HepG2 (cell line): ENCODE measurements at regions not wholly inside any gene's neighbourhood (a gene's known extent, or its start where the extent isn't known, plus 50 kb on each side); places are given as distances from the start of the nearest gene placed in this dataset.

Experiments used
- ATAC-seq: fragments of 200-7000 bp; cut with Tn5 transposase; 3 replicates; pipeline ENCODE4 v1.9.1; 2020; ENCODE audit warnings: mild to moderate bottlenecking, moderate library complexity
- BruUV-seq: library from RNA; stranded (reverse); fragments of 400-500 nt; replicated peaks from 2 replicates; lab custom pipeline; 2021; lab: Mats Ljungman, UMichigan
- CTCF ChIA-PET: fragments of 300-600 bp; formaldehyde crosslinking; extraction: SDS; loops from one replicate; lab custom pipeline; 2021; ENCODE audit warnings: low total read pairs, inconsistent platforms, low intra/inter-chr PET ratio; lab: Yijun Ruan, JAX
- POLR2A ChIA-PET: fragments of 350-600 bp; sonication (Branson Sonifier 250); formaldehyde crosslinking; loops from one replicate; lab custom pipeline; 2020; ENCODE audit warnings: antibody characterized with exemption, inconsistent platforms; lab: Yijun Ruan, JAX
- DNase-seq: peaks from one replicate; pipeline ENCODE4 v3.0.0-alpha.2; 2015; ENCODE audit warnings: low spot score
- FAIRE-seq: peaks from 3 replicates; lab custom pipeline; 2011; peaks lifted over from hg19 to GRCh38; lab: Jason Lieb, UNC
- H2AFZ ChIP-seq: one replicate; pipeline ENCODE4 v1.6.1; 2011; ENCODE audit warnings: low read length, inconsistent platforms
- H3K27ac ChIP-seq: fragments of 300-600 bp; 3 replicates; pipeline ENCODE4 v1.8.0; 2011; ENCODE audit warnings: mixed run types, mild to moderate bottlenecking, mixed read lengths, low read length, inconsistent platforms; ENCODE audit not compliant: insufficient read depth; ENCODE audit errors: extremely low read length
- H3K27me3 ChIP-seq, 2 experiments: fragments of 200-600 bp in 1 of 2; 2 replicates in 1 of 2; 3 replicates in 1 of 2; pipeline versions ENCODE4 v1.6.0 to v1.8.0; 2011; ENCODE audit warnings: low read length in 2 of 2, mild to moderate bottlenecking in 2 of 2, moderate library complexity in 2 of 2, inconsistent platforms in 1 of 2; ENCODE audit not compliant: insufficient read depth in 2 of 2, control insufficient read depth in 1 of 2
- H3K36me3 ChIP-seq, 2 experiments: fragments of 200-600 bp in 1 of 2; replicated peaks in 1 of 2; 2 replicates in 1 of 2; 3 replicates in 1 of 2; pipeline versions ENCODE4 v1.5.1 to v1.8.0; 2011; ENCODE audit warnings: low read length in 2 of 2, inconsistent platforms in 1 of 2; ENCODE audit not compliant: insufficient read depth in 2 of 2, control insufficient read depth in 1 of 2
- H3K4me1 ChIP-seq: 2 replicates; pipeline ENCODE4 v1.5.1; 2012; ENCODE audit warnings: low read length, inconsistent platforms; ENCODE audit not compliant: insufficient read depth
- H3K4me2 ChIP-seq: 2 replicates; pipeline ENCODE4 v1.6.0; 2011; ENCODE audit warnings: low read depth, low read length, inconsistent platforms
- H3K4me3 ChIP-seq, 3 experiments: fragments of 200-600 bp in 1 of 3; sonication (generic), shearing (Covaris generic) in 1 of 3; replicated peaks in 1 of 3; 2 replicates each; pipeline ENCODE4 v1.5.1; 2011 to 2016; ENCODE audit warnings: low read length in 3 of 3, inconsistent platforms in 2 of 3, low read depth in 2 of 3, mild to moderate bottlenecking in 2 of 3, control low read depth in 1 of 3, mixed read lengths in 1 of 3; ENCODE audit not compliant: insufficient read depth in 1 of 3
- H3K79me2 ChIP-seq: one replicate; pipeline ENCODE4 v1.6.1; 2011; ENCODE audit warnings: low read length, inconsistent platforms; ENCODE audit not compliant: insufficient read depth
- H3K9ac ChIP-seq: 2 replicates; pipeline ENCODE4 v1.6.0; 2011; ENCODE audit warnings: mild to moderate bottlenecking, low read depth, low read length, inconsistent platforms; ENCODE audit not compliant: insufficient read depth
- H3K9me3 ChIP-seq: 2 replicates; pipeline ENCODE4 v1.5.1; 2012; ENCODE audit warnings: mild to moderate bottlenecking, low read length
- H4K20me1 ChIP-seq: 2 replicates; pipeline ENCODE4 v1.6.0; 2011; ENCODE audit warnings: inconsistent platforms, mild to moderate bottlenecking, low read length, moderate library complexity; ENCODE audit not compliant: insufficient read depth
- CEBPG ChIP-seq: IDR thresholded peaks from 2 replicates; pipeline ENCODE4 v1.6.1; 2016
- HNRNPUL1 ChIP-seq: fragments of 200-400 bp; formaldehyde crosslinking; IDR thresholded peaks from 2 replicates; pipeline ENCODE4 v1.6.1; 2017; ENCODE audit warnings: low read depth, mild to moderate bottlenecking, low read length, moderate library complexity
- PAF1 ChIP-seq: IDR thresholded peaks from 2 replicates; pipeline ENCODE4 v1.6.1; 2016; ENCODE audit warnings: missing genetic modification reagents, missing compliant biosample characterization
- ZNF282 ChIP-seq: fragments of 450-650 bp; IDR thresholded peaks from 2 replicates; pipeline ENCODE4 v1.6.1; 2018; ENCODE audit not compliant: partially characterized antibody
- ZNF720 ChIP-seq: sonication (generic); formaldehyde crosslinking; IDR thresholded peaks from 2 replicates; pipeline ENCODE4 v1.4.0; 2020; ENCODE audit warnings: missing genetic modification reagents
- WGBS: methylation state at CpG from one replicate; pipeline ENCODE4 v1.1.6; 2017; ENCODE audit warnings: low lambda C conversion rate; 5-methylcytosine and 5-hydroxymethylcytosine counted together
- in situ Hi-C: cut with HindIII; loops from 2 replicates; pipeline ENCODE4 v1.10.0; 2017; ENCODE audit warnings: low pct_unique_long_range_greater_than_20kb; ENCODE audit not compliant: extremely low pct_ligation_motif_present
- intact Hi-C: fragments of 100-400 bp; cut with micrococcal nuclease; formaldehyde crosslinking; loops from one replicate; pipeline ENCODE4 v1.10.0; 2022; ENCODE audit not compliant: unreplicated experiment
- TF ChIP-seq, protein P1 (sequence below): sonication (generic); formaldehyde crosslinking; IDR thresholded peaks from 2 replicates; pipeline ENCODE4 v1.9.0; 2021; ENCODE audit warnings: missing genetic modification reagents, mild to moderate bottlenecking, borderline replicate concordance
- TF ChIP-seq, protein P2 (sequence below): sonication (generic); formaldehyde crosslinking; IDR thresholded peaks from 2 replicates; pipeline ENCODE4 v1.8.0; 2023; ENCODE audit warnings: mild to moderate bottlenecking, missing genetic modification reagents
- TF ChIP-seq, protein P3 (sequence below): sonication (generic); formaldehyde crosslinking; IDR thresholded peaks from 2 replicates; pipeline ENCODE4 v1.8.0; 2022; ENCODE audit warnings: missing genetic modification reagents, mild to moderate bottlenecking, inconsistent platforms, borderline replicate concordance

DNA sequence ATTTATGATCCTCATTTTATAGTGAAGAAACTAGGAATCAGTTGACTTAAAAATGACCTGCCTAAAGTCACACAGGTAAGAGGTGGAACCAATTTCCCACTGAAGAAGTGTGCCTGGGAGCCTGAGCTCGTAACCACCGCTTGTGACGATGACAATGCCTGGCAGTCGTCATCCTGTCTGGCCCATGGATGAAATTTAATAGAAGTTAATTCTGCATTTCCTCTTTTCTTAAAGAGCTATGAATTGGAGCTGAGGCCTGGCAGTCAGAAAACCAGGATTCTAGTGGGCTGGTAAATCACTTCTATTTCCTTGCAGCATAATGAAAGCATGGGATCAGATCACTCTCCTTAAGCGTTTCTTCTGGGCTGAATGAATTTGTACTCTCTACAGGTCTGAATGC is 200.0 kb upstream of the SGK1 start:
- ChIA-PET CTCF (no interaction called here), POLR2A (no interaction called here)
- H4K20me1 ChIP-seq, result no peaks in the 10 kb centered on the region
- 83% methylated on average over 5 of the region's 5 CpGs for WGBS
- ATAC-seq (no peak), DNase-seq (no peak), FAIRE-seq (no peak)
- H3K27me3 ChIP-seq, result peaks cover 0 to 4% of the 10 kb centered on the region in 2 experiments; a peak in 1 of 5 replicates
- no peak overlapping the region for H3K27ac ChIP-seq
- H3K79me2 ChIP-seq, result no peaks in the 10 kb centered on the region
- intact Hi-C loops, result loop anchor here (1.0 kb wide), 1 partner anchor 12 kb away; no protein-coding TSS in a partner anchor
- H3K4me1 ChIP-seq, result peaks cover 13% of the 10 kb centered on the region
- in situ Hi-C loops, result no loop called here
- no peaks in the 10 kb centered on the region for H3K9me3 ChIP-seq
- no TSS peak for BruUV-seq
- TF ChIP-seq CEBPG (CRISPR knock-in tag) (no peak), ZNF720 (CRISPR knock-in tag) (no peak), HNRNPUL1 (no peak), PAF1 (CRISPR knock-in tag) (no peak), ZNF282 (no peak)
- TF ChIP-seq, protein P1, sequence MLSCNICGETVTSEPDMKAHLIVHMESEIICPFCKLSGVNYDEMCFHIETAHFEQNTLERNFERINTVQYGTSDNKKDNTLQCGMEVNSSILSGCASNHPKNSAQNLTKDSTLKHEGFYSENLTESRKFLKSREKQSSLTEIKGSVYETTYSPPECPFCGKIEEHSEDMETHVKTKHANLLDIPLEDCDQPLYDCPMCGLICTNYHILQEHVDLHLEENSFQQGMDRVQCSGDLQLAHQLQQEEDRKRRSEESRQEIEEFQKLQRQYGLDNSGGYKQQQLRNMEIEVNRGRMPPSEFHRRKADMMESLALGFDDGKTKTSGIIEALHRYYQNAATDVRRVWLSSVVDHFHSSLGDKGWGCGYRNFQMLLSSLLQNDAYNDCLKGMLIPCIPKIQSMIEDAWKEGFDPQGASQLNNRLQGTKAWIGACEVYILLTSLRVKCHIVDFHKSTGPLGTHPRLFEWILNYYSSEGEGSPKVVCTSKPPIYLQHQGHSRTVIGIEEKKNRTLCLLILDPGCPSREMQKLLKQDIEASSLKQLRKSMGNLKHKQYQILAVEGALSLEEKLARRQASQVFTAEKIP, result no peak
- TF ChIP-seq, protein P2, sequence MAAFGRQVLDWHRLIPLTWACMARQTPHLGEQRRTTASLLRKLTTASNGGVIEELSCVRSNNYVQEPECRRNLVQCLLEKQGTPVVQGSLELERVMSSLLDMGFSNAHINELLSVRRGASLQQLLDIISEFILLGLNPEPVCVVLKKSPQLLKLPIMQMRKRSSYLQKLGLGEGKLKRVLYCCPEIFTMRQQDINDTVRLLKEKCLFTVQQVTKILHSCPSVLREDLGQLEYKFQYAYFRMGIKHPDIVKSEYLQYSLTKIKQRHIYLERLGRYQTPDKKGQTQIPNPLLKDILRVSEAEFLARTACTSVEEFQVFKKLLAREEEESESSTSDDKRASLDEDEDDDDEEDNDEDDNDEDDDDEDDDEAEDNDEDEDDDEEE, result no peak
- TF ChIP-seq, protein P3, sequence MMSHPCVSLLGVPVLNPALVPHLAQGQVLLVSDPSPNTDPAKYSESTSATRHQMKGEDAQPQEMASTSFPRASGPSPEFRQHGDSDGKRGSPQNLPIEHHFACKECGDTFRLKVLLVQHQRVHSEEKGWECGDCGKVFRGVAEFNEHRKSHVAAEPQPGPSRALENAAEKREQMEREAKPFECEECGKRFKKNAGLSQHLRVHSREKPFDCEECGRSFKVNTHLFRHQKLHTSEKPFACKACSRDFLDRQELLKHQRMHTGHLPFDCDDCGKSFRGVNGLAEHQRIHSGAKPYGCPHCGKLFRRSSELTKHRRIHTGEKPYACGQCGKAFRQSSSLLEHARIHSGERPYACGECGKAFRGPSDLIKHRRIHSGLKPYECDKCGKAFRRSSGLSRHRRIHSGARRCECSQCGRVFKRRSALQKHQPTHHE (CRISPR knock-in tag), result no peak
- no peak overlapping the region for H3K4me3 ChIP-seq
- no peak overlapping the region for H2AFZ ChIP-seq
- no peak overlapping the region for H3K4me2 ChIP-seq
- H3K9ac ChIP-seq, result no peak overlapping the region
- no peaks in the 10 kb centered on the region for H3K36me3 ChIP-seq
